A549 (cell line): ENCODE measurements at regions not wholly inside any gene's neighbourhood (a gene's known extent, or its start where the extent isn't known, plus 50 kb on each side); places are given as distances from the start of the nearest gene placed in this dataset.

ENCODE experiments used
- MYC ChIP-seq: IDR thresholded peaks from 2 replicates; pipeline ENCODE4 v1.6.1; 2012; ENCODE audit warnings: mild to moderate bottlenecking, inconsistent platforms, low read length, improper control_type of control experiment, borderline replicate concordance
- TF ChIP-seq, protein P1 (sequence below): fragments of 200-600 bp; sonication (generic); IDR thresholded peaks from 2 replicates; pipeline ENCODE4 v1.6.1; 2016; ENCODE audit warnings: antibody characterized with exemption, mild to moderate bottlenecking, moderate library complexity

DNA sequence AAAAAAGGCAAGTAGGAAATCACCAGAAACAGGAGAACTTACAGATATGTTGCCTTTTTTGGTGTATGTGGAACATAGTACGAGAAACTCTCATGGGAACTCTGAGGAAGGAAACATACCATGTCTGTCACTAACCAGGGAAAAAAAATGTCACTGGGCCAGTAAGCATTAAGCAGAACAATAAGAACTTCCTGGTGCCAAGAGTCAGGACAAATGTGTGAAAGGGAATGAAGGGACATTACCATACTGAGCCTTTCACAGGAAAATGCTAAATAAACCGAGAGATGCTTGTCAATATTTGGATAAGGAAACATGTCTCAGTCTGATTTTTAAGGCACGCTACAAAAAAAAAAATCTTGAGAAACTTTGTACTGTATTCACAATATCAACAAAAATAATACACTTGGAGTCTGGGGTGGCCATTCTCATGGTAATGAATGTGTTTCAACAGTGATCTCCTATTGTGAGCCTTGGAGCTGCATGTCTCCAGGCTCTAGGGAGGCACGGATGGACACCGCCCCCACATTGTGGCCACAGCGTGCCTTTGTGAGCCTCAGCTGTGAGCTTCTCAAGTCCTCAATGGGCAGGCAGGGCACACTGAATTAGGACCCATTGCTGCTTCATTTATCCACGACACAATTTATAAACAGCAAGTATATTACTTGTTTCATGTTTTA lies 113.0 kb upstream of the ARGLU1 start:
- no peak for TF ChIP-seq MYC
- TF ChIP-seq, protein P1, sequence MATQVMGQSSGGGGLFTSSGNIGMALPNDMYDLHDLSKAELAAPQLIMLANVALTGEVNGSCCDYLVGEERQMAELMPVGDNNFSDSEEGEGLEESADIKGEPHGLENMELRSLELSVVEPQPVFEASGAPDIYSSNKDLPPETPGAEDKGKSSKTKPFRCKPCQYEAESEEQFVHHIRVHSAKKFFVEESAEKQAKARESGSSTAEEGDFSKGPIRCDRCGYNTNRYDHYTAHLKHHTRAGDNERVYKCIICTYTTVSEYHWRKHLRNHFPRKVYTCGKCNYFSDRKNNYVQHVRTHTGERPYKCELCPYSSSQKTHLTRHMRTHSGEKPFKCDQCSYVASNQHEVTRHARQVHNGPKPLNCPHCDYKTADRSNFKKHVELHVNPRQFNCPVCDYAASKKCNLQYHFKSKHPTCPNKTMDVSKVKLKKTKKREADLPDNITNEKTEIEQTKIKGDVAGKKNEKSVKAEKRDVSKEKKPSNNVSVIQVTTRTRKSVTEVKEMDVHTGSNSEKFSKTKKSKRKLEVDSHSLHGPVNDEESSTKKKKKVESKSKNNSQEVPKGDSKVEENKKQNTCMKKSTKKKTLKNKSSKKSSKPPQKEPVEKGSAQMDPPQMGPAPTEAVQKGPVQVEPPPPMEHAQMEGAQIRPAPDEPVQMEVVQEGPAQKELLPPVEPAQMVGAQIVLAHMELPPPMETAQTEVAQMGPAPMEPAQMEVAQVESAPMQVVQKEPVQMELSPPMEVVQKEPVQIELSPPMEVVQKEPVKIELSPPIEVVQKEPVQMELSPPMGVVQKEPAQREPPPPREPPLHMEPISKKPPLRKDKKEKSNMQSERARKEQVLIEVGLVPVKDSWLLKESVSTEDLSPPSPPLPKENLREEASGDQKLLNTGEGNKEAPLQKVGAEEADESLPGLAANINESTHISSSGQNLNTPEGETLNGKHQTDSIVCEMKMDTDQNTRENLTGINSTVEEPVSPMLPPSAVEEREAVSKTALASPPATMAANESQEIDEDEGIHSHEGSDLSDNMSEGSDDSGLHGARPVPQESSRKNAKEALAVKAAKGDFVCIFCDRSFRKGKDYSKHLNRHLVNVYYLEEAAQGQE = no peak
